ENCODE measurements at regions not wholly inside any gene's neighbourhood (a gene's known extent, or its start where the extent isn't known, plus 50 kb on each side); places are given as distances from the start of the nearest gene placed in this dataset.
"Not testable (repeated sequence)": the region's sequence is repeated elsewhere in the genome, so short reads cannot be mapped to it uniquely, and the experiment has no call there.

DNA sequence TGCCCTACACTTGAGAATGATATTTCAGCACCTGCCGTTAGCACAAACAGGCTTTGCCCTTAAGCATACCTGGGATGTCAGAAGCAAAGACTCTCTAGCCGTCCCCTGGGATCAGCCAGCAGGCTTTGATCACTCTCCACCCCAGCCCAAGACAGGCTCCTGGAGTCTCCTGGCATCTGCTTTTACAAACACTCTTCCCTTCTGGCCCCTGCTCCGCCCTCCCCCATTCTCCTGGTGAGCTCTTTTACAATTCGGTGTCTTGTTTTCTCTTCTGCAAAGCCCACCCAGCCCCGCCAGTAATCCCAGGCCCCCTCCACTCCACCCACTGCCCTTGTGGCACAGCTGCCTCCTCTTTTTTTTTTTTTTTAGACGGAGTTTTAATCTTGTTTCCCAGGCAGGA is 50.4 kb downstream of the KATNIP start:
- no peak for DNase-seq

- no peak for DNase-seq
These were observed 52.2 kb downstream of the KATNIP start for GRCh38 chr16:27602103-27602502.

DNA sequence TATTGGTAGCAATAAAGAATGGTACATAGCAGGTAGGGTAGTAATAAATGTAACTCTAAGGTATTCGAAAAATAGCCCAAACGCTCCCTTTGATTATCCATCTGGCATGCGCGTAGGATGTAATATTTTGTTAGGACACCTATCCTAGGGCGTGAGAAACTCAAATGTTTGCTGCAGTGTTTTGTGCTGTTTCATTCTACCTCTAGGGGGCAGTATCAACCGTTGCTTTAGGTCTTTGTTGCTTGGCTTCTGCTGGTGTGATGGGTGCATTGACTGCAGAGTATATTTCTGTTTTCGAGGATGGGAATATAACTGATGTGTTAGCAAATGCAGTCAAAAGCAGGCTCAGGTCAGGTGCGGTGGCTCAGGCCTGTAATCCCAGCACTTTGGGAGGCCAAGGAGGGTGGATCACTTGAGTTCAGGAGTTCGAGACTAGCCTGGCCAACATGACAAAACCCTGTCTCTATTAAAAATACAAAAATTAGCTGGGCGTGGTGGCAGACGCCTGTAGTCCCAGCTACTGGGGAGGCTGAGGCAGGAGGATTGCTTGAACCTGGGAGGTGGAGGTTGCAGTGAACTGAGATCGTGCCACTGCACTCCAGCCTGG is 55.7 kb downstream of the KATNIP start:
- not testable (repeated sequence) for DNase-seq

GRCh38 chr16:27611340-27611739 is 61.4 kb downstream of the KATNIP start:
- DNase-seq: no peak

DNA sequence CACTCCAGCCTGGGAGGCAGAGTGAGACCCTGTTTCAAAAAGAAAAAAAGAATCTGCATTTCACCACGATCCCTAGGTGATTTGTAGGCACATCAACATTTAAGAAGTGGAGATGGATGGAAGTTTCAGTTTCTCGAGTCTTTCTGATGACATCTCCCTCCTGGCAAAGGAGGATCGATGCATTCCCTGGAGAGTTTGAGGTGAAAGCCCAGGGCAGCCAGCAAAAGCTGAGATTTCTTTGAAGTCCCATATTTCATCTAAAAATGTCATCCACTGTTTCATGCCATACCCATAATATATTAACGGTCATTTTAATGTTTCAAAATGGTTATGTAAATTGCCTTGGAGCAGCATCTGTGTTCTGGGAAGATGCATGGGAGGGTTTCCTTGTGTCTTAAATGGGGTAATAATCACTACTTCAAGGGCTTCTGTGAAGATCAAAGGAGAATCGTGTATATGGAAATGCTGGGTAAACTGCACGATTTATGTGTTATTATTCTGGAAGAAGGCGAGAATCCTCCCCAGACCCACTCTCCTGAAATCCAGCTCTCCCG is 63.4 kb downstream of the KATNIP start:
- DNase-seq: no peak

DNA sequence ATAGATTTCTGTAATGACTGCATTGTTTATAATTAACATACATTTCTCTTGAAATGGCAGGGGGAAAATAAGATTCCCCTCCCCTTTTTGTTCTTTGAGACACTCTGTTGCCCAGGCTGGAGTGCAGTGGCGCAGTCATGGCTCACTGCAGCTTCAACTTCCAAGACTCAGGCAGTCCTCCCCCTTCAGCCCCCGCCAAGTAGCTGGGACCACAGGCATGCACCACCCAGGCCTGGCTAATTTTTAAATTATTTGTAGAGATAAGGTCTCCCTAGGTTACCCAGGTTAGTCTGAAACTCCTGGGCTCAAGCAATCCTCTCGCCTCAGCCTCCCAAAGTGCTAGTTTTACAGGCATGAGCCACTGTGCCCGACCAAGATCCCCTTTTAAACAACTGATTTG is 67.7 kb downstream of the KATNIP start:
- no peak for DNase-seq

DNA sequence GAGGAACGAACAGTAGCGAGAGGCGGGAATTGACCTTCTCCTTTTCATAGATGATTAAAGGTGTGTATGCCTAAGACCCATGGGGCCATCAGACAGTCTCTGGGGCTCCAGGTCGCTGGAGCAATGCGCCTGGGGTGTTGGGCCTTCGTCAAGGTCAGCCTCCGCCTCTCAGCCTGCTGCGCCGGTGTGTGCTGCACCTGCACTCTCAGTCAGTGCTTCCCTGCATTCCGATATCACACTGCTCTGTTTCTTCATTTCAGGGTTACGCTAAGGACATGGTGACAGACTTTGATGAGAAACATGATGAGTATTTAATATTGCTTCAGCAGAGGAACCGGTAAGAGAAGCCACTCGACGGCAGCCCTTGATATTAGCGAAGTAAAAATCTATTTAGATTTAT is 68.2 kb downstream of the KATNIP start:
- DNase-seq: no peak

- DNase-seq: no peak
These were observed 68.8 kb downstream of the KATNIP start for GRCh38 chr16:27618606-27619327.

- no peak for DNase-seq
These were observed 70.6 kb downstream of the KATNIP start for GRCh38 chr16:27620541-27620940.

DNA sequence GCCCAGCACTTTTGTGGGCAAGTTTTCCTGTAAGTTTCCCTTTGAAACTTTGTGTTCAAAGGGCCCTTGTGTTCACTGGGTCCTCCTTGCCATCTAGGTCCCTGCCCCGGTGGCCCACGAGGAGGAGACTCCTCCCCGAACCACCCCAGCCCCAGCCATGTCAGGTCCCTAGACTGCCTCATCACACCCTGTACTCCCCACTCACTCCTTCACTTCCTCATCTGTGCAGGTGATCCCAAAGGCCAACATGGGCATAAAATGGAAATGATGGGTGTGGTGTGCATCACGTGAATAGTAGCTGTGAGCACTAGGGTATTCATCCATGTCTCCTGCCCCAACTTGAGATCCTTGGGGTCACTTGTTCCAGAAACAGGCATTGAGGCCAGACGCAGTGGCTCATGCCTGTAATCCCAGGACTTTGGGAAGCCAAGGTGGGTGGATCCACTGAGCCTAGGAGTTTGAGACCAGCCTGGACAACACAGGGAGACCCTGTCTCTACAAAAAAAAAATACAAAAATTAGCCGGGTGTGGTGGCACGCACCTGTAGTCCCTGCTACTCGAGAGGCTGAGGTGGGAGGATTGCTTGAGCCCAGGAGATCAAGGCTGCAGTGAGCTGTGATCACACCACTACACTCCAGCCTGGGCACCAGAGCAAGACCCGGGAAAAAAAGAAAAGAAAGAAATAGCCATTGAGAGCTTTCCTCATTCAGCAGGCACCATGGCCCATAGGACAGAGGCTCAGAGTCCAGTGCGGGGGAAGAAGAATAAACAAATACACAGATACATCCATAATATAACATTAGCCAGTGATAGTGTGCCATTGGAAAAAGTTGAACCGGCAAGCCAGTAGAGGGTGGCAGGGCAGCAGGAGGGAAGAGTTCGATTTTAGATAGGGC is 74.5 kb downstream of the KATNIP start:
- DNase-seq: no peak

DNA sequence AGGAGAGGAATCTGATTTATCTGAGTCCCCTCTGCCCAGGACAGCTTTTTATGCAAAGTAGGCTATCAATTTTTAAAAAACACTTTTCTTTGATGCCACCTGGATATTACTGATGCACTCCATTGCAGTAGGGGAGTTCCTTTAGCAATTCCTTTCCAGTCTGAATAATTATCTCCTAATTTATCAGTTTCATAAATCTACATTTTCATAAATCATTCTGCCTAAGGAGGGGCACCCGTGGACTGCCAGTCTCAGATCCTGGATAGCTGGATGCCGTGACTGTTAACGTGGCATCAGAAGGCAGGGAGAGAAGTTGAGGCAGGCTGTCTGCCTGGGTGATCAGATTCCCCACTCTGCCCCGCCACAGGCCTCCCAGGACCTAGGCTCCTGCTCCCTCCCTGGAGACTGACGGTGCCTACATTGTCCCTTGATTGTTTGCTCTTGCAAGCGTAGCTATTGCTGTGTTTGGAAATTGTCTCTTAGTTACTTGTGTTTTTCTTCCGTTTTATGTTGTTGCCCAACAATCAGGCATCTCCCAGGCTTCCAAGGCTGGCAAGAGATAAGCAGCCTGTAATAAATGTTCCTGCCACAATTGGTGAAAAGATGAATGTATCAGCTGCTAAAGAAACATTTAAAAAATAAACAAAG is 75.2 kb downstream of the KATNIP start:
- DNase-seq: no peak

DNA sequence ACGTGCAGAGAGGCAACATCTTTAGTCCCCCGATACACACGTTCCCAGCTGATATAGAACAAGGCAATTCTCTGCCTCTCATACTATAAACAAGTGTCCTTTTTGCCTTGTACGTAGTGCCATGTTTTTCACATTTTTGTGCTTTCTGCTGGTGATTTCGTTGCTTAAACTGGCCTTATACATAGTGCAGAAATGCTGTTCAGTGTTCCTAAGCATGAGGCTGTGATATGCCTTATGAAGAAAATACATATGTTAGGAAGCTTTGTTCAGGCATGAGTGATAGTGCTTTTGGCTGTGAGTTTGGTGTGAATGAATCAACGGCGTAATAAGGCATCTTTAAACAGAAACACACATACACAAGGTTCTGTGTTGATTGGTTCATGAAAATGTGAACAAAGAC is 77.2 kb downstream of the KATNIP start:
- no peak for DNase-seq

DNA sequence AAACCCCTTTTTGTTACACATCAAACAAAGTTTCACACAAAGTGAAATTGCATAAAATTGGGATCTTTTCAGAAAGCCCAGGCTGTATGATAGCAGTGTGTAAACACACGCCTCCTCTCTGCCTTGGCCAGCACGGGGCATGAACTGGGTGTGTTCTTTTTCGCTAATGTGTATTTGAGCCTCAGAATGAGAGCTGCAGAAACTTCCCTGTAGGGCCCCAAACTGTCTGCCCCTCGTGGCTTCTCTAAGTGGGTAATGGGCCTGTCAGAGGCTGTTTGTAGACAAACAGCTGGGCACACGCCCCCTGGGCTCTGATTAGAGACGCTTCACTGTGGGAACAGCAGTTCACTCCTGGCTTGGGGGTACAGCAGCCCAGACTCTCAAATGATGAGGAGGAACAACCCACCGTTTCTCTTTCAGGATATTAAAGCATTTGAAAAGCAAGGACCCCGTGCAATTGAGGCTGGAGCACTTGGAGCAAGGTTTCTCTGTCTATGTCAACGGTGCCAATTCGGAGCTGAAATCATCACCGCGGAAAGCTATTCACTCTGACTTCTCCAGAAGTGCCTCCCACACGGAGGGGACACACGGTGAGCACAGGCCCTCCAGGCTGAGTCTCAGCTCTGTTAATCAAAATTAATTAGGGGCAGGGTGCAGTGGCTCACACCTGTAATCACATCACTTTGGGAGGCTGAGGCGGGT is 78.4 kb downstream of the KATNIP start:
- DNase-seq: no peak

- not testable (repeated sequence) for DNase-seq
These were observed 79.1 kb downstream of the KATNIP start for GRCh38 chr16:27628943-27629462.

DNA sequence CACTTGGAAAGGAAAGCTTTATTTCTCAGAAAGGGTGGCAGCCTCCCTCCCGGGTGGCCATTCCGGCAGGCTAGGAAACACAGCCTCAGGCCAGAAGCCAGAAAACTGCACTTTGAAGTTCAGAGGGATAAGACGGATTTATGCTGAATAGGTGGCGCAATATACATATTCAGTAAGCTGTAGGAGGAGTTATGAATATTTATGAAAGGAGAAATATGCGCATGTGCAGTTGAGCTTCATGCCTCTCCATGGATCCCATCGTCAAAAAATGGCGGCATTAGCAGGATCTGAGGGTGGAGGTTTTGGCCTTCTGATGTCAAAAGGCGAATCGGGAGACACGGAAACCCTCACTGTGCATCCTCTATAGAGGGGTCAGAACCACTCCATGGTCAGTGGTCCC is 82.3 kb downstream of the KATNIP start:
- DNase-seq: no peak

GRCh38 chr16:27633221-27633620 is 83.3 kb downstream of the KATNIP start:
- DNase-seq: no peak

GRCh38 chr16:27633721-27634120 is 83.8 kb downstream of the KATNIP start:
- DNase-seq: no peak

DNA sequence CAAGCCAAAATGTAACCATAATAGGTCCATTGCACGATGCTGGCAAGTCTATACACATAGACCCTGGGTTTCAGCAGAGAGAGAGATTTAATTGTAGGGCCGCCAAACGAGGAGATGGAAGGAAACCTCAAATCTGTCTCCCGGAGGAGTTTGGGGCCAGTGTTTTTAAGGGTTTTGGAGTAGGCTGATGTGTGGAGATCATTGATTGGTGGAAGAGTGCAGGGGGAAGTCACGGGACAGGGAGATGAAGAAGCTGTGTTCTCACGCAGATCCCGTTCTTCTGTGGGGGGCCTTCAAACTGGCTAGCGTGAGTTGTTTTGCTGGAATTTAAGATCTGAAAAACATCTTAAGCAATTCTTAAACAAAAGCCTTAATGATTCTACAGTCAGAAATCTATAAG is 84.8 kb downstream of the KATNIP start:
- DNase-seq: no peak

- DNase-seq: no peak
These were observed 86.7 kb downstream of the KATNIP start for GRCh38 chr16:27636453-27637240.

DNA sequence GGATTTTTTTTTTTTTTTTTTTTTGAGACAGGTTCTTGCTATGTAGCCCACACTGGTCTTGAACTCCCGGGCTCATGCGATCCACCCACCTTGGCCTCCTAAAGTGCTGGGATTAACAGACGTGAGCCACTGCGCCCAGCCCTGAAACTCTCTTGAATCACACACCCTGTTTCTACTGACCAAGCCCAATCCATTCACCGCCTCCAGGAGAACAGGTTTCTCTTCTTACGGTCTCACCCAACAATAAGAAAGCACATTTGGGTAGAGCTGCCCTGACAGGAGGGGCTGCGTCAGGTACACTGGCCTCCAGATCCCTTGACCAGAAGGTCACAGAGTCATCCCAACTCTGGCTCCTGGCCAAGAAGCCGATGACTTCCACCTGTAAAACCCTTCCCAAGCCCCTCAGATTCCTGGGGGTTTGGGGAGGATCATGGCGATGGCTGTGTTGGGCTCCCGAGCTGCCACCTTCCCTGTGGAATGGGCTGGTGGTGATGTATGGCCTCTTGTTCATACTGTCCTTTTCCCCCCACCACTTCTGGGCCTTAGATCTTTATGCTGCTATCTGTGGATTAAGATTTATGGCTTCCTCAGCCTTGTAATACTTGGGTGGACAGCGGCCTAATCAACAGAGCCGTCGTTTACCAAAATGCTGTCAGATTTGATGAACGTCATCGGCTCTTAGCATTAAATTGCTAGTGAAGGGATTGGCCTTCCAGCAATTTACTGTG is 89.1 kb downstream of the KATNIP start:
- no peak for DNase-seq

Data from CD4-positive, alpha-beta T cell treated with Interleukin-17A for 4 hours (primary cell).